HG02870 (cell line): ENCODE measurements at regions not wholly inside any gene's neighbourhood (a gene's known extent, or its start where the extent isn't known, plus 50 kb on each side); places are given as distances from the start of the nearest gene placed in this dataset.
A peak's percentile ranks its signal among the peaks of the same experiment; 100 is the strongest.

ENCODE experiments used
- ATAC-seq: cut with Tn5 transposase; IDR thresholded peaks from one replicate; pipeline ENCODE4 v1.9.1; 2021; ENCODE audit warnings: mild to moderate bottlenecking, moderate library complexity; ENCODE audit not compliant: unreplicated experiment

DNA sequence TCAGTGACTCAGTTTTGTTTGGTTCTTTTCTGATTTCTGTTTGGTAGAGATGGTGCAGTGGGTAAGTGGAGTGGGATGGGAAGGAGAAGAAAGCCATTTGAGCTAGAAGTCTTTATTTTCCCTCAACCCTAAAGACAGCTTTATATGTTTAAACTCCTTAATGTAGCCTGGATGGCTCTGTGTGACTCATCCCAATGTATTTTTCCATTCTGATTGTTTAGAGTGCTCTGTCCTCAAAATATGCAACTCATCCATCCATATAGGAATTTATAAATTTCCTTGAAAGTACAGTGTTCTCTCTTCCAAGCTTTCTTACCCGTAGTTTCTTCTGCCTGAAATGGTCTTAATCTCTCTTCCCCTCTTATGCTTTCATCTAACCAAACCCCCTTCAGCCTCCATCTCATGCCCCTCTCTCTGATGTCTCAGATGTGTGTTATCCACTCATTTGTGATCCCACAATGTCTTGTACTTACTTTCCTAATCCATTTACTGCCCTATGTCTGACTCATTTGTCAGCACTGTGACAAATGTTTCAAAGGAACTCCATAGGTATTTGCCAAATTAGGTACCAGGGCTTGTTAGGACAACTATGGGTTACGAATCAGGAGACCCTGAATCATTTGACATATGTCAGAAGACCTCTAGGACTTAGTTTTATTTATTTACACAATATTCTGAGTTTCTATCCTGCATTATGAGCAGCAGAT lies 217.5 kb upstream of the SGCD start:
- no peak for ATAC-seq

DNA sequence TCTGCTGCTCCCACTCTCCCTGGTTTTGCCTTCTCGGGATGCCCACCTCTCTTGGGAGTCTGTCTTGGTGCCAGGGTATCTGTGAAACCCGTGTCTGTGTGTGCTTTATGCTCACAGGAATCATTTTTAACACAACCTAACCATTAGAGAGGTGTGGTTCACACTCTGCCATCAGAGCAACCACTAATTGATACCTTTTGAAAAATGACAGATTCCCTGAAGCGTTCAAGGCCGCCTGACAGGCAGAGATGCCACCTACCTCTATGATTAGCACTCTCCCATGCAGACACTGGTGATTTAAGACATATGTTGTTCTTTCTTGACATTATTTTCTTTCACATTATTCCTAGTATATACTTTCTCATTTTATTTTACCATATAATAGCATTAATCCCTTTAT lies 207.3 kb upstream of the SGCD start:
- no peak for ATAC-seq

DNA sequence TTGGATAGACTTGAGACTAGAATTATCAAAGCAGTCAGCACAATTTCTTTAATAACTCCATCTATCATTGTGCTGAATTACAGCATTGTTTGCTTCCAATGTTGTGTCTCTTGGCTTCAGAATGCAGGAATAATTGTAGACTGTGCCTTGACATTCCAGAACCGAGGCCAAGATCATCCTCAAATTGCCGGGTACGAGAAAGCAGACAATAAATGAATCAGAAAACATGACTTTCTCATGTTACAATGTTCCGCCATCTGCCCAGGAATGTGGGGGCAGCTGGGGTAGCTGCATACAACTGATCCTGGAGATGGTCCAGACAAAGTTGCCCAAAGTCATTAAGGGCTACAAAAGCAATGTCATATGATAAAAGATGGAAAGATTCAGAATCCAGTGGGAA lies 206.2 kb upstream of the SGCD start:
- no peak for ATAC-seq

DNA sequence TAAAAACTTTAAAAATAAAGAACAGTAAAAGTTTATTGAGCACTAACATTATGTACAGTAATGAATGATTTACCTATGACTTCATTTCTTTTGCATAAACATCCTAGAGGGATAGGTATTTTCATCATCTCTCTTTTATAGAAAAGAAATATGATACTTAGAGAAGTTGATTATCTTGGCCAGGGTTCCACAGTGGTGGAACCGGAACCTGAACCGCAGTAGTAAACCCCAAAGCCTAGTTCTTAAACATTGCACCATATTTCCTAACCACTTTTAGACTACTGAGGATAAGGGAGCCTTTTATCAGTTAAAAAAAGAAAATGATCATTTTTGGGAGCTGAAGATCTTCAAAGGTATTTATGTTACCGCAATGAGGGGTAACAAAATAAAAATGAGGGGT lies 205.7 kb upstream of the SGCD start:
- no peak for ATAC-seq

DNA sequence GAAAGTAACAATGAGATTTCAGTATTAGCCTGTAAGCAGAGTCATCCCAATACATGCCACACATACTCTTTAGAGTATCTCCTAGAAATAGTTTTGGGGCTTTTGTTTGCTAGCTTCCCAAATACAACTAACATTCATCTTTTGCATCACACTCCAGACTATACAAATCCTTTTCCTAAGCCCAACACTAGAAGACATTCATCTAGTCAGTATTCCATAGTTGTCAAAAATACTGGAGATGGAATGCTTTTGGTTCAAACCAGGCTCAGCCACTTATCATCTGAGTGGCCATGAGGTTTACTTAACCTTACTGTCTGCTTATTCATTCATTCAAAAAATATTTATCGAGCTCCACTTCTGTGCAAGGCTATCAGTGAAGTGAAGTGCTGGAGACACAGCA lies 205.1 kb upstream of the SGCD start:
- ATAC-seq = no peak

DNA sequence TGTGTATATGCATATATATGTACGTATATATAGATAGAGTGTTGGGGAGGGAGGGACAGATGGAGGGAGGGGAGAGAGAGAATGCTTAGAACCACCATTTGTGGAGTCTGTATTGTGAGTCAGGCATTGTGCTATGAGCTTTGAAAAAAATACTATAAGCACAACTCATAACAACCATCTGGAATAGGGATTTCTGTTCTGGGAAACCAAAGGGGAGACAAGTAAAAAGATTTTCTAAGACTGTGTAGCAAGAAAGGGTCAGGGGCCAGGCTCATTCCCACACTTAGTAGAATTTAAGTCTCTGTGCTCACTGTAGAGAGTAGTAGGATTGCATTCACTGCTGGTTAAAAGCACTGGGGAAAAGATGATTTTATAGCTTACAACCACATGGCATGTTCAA lies 202.3 kb upstream of the SGCD start:
- no peak for ATAC-seq

DNA sequence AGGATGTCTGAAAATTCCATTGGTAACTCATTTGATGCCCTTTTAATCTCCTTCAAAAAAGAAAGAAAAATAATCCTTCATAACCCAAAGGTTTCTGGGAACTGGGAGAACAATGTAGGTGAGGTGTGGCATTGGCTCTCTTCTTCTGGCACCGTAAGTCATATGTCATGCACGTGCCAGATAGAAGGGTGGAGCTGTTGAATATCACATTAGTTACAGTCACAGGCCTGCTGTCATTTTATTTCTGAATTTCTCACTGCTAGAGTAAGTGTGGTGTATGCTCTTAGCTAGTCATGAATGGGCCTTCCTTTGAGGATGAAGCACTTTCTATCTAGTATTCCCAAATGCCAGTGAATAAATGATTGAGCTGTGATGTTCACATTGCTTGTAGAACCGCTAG lies 201.8 kb upstream of the SGCD start:
- no peak for ATAC-seq

DNA sequence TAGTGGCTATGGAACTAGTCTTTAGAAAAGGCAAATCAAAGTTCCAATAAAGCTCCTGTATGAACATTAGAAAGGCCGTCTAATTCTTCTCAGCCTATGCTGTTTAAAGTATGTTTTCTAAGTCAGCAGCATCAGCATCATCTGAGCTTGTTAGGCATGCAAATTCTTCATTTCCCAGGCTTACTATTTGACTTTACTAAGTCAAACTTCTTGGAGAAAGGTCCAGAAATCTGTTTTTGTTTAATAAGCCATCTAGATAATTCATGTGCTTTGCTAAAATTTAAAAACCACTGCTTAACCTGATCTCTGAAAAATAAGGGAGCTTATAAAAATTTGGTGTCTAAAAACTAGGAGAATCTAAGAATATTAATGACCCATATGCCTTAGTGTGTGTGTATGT lies 200.2 kb upstream of the SGCD start:
- ATAC-seq = no peak

DNA sequence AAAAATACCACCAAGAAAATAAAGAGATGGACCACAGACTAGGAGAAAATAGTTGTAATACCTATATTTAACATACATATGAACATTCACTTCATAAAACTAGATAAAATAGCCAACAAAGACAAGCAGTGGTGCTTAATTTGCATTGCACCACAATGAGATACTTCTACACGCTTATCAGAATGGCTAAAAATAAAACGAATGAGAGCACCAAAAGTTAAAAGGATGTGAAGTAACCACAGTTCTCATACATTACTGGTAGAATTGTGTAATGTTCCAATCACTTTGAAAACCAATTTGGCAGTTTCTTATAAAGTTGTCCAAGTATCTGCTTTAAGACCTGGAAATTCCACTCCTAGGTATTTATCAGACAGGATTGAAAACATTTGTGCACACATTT lies 198.9 kb upstream of the SGCD start:
- peak; percentile 59 for ATAC-seq

DNA sequence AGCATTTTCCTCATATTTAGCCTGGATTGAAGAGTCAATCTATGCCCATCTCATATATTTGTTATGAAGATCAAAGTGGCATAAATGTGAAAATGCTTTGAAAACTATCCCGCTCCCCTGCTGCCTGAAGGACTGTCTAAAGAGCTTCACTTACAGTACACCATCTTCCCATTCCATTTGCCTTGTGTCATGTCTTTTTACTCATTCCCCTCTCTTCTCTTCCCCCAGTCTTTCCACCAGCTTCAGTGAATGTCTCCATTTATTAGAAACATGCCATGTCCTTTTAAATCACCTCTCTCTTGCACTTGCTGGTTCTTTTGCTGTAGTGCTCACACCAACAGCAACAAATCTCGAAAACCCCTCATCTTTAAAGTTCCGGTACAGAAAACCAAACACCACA lies 192.7 kb upstream of the SGCD start:
- no peak for ATAC-seq

DNA sequence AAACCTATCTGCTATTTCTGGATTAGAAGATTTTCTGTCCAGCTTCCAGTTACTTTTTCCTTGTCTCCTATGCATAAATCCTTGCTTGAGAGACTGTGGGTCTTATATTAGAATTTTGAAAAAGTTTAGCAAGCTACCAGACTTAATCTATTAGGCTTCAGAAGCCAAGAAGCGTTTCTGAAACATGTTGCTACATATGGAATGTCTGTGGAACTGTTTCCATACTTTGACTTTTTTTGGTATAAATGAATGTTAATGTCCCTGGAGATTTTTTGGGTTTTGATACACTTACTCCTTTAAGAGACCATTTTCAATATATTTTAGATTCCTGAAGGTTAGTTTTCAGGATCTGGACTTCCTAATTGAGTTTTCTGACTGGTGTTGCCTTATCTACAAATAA lies 191.4 kb upstream of the SGCD start:
- ATAC-seq = no peak

DNA sequence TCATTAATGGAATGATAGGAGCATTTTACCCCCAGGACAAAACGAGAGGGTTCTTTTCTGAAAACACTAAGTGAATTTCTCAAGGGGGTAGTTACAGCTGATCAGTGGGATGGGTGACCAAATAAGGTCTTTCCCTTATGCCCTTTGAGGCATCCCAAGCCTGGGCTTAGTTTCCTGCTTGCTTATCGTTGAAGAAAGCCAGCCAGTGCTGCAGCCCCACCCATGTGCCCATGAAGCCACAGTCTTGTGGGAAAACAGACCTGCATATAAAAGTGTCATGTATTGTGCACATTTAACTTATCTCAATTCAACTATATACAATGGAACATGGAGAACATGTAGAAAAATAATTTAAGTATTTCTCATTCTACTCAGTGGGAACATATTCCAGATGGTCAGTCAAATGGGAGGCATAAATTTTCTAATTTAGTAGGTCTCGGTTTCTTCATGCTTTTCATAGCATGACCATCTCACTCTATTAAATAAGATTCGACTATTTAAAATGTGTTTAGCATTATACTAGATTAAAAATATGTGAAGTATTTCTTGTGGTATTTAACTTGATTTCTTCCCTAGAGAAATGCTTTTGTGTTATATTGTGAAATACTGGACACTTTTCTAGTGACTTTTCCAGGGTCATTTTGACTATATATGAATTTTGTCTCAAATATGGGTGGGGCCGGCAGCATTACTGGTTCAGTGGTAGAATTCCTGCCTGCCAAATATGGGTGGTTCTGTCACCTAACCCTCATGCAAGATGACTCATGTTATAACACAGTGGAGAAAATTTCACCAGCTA lies 189.7 kb upstream of the SGCD start:
- ATAC-seq = no peak

DNA sequence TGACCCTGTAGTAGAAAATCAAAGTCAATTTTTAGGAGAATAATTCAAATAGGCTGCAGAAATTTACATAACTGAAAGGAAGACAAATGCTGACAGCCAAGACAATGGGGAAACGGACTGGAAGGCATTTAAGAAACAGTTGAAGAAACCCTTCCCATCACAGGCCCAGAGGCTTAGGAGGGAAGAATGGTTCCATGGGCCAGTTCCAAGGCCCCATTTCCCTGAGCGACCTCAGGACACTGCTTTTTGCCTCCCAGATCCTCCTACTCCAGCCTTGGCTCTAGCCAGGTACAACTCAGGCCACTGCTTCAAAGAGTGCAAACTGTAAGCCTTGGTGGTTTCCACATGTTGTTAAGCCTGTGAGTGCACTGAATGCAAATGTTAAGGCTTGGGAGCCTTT lies 184.1 kb upstream of the SGCD start:
- no peak for ATAC-seq

DNA sequence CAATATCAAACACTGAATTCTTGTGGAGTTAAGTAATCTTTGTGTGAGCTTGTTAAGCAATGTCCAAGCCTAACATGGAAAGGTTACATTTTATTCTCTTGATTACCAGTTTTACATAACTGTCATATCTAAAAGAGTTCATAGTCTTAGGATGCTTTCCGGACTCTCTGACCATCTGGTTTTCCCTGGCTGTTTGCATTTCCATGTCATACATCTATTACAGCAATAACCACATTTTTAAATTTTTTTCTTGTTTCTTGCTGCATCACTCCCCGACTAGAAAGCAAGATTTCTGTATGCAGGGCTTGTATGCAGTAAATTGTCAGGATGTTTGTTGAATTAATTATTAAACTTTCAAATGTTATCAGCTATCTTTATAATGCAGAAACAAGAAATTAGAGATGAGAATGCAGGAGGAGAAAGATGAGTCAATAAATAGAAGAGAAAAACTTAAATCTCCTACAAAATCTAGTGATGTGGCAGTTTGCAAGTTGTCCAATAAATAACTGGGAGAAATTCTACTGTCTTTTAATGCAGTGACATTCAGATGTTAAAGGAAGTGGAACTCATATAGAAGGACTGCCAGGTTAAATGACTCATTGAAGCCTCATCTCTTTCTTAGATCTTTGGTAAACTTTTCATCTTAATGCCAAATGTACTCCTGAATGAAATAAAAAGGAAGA lies 179.6 kb upstream of the SGCD start:
- ATAC-seq = no peak

DNA sequence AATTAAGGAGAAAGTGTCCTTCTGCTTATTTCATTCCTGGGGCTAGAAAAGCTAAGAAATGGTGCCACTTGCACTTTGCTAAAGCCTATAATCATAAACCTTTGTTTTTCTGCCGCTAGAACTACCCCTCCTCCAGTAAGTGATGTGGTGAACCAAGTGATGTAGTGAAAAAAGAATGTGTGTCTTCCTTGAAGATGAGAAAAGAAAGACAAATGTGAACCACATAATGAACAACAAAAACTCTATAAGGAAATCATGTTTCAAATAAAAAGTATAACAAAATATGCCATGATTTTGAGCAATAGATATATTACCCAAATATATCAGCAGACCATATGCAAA lies 179.0 kb upstream of the SGCD start:
- ATAC-seq = no peak

DNA sequence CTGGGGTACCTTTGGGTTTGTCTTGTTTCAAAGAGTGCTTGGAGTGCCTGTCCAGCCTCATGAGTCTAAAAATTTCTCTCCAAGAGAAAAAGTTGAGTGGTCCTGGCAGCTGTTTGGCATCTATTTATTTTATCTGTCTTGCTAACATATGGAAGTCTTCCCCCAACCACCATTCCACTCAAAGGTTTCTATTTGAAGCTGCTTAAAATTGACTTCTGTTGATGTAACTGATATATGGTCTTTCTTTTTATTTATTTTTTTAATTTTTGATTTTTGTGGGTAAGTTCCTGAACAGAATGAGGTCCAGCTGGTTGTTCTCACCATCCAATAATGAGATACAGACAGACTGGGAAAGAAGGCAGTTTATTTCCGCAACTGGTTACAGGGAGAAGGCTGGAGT lies 178.7 kb upstream of the SGCD start:
- no peak for ATAC-seq

DNA sequence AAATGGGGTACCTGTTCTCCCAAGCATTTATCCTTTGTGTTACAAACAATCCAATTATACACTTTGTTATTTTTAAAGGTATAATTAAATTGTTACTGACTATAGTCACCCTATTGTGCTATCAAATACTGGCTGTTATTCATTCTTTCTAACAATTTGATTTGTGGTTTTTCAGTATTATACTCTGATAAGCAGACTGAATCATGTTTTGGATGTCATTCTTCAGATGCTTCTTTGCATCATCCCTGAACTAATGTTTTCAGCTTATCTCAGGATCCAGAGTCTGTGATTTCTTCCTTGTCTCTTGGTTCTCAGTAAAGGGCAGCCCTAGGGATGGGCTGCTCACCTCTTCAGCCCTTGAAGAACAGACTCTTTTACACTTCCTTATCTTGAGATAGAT lies 177.8 kb upstream of the SGCD start:
- ATAC-seq = no peak

DNA sequence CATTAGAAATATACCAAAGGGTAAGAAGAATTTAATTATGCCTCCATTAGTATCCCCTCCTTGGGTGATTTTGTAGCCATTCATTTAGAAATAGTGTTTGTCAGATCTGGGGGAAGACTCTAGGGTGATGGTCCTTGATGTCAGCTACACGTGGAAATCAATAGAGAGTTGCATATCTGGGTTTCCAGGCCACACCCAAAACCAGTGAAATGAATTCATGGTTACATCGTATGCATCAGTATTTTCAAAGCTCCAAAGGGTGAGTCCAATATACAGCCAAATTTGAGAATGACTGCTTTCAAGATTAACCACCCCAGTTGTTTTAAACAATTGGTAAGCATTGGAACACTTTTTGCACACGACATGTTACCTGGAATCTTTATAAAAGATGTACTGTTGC lies 173.4 kb upstream of the SGCD start:
- ATAC-seq = no peak

DNA sequence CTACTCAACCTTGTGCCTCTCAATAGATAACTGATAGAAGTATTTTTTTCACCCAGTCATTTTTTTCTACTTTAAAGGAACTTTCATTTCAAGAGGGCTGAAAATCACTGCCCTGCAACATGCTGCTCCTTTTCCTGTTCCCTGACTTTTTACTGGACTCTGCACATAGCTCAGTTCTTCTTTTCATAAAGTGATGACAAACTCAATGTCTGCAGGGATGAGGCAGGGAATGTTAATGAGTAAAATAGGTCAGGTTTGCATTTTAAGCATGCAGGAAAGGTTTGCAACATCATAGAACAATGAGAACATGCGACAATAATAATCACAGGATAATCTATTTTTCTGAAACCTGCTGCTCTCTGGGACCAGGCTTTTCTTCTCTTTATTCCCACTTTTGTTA lies 172.2 kb upstream of the SGCD start:
- no peak for ATAC-seq

DNA sequence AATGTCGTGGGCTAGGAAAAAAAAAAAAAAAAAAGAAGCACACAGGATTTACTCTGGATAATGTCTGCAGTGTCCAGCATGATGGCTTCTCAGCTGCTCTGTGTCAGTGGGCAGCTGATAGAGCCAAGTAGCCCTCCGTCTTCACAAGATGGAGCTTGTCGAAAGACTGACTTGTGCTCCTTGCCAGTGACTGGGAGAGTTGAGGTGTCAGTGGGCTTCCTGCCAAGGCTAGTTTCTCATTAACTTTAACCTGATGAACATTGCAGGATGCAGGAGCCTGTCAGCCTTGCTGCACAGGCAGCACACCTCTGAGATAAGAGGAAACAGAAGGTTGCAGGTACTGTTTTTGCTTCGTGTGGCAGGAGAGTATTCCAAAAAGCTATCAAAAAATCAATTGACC lies 171.4 kb upstream of the SGCD start:
- no peak for ATAC-seq

DNA sequence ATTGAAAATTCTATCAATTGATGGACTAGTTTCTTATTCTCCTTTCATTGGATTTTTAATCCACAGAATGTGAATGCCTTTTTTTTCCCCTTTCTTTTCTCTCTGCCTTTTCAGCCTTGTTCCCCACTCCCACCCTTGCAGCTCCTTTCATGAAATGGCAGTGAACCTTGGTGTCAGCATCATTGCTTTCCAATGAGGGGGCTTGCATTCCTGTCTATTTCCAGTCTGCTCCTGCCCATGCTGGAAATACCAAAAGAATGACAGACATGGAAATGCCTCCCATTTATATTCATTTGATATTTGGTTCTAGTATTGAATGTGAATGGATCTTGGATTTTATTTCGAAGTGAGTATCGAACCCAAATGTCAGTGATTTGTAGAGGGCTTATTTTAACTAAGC lies 162.7 kb upstream of the SGCD start:
- no peak for ATAC-seq

DNA sequence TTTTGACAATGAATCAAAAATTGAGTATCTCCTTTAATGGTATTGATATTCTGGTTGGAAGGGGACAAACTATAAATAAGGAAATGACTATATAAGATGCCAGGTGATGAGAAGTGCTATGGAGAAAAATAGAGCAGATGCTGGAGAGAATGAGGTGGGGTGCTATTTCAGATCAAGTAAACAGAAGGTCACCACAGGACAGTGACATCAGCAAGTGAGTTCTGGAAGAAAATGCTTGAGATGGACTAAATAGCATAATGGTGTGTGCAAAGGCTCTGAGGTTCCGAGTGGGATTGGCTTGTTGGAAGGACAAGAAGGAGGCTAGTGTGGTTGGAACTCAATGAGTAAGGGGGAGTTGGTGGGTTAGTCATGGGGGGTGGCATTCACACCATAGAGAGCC lies 157.5 kb upstream of the SGCD start:
- ATAC-seq = no peak
